ENCODE measurements at regions not wholly inside any gene's neighbourhood (a gene's known extent, or its start where the extent isn't known, plus 50 kb on each side); places are given as distances from the start of the nearest gene placed in this dataset.
"Not testable (repeated sequence)": the region's sequence is repeated elsewhere in the genome, so short reads cannot be mapped to it uniquely, and the experiment has no call there.

- no peak for DNase-seq
Observed at GRCh38 chr2:53095664-53096063, 671.9 kb upstream of the CHAC2 start.

GRCh38 chr2:53095227-53095626 is 672.4 kb upstream of the CHAC2 start:
- no peak for DNase-seq

- DNase-seq, result no peak
Observed at GRCh38 chr2:53093355-53093754, 674.2 kb upstream of the CHAC2 start.

DNA sequence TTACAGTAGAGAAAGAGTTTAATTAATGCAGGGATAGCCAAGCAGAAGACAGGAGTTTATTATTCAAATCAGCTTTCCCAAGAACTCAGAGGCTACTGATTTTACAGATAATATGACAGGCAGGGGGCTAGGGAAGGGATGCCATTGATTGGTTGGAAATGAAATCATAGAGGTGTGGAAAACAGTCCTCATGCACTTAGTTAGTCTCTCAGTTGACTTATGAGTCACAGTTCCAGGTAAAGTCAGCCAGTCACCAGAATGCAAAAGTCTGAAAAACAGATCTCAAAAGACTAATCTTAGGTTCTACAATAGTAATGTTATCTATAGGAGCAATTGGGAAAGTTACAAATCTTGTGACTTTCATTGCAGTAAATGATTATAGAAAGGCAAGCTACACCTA is 676.4 kb upstream of the CHAC2 start:
- DNase-seq, result no peak

DNA sequence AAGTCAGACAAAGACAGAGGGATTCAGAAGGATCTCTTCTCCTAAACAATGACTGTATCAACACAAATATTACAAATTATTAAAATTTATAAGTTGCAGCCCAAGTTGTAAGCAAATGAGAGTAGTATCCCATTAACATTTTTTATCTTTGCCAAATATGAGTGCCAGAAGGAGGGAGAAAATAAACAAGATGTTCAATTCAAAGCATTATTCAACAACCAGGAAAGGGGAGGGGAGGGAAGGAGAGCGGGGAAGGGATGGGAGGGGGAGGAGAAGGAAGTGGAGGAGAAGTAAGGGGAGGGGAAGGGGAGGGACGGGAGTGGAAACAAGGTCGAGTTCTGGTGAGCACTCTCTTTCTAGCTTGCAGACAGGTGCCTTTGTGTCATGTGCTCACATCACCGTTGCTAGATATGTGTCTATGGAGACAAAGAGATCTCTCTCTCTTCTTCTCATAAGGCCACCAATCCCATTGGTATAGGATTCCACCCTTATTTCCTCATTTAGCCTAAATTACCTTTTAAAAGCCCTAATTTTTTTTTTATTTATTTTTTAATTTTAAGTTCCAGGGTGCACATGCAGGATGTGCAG is 679.6 kb upstream of the CHAC2 start:
- DNase-seq, result no peak

DNA sequence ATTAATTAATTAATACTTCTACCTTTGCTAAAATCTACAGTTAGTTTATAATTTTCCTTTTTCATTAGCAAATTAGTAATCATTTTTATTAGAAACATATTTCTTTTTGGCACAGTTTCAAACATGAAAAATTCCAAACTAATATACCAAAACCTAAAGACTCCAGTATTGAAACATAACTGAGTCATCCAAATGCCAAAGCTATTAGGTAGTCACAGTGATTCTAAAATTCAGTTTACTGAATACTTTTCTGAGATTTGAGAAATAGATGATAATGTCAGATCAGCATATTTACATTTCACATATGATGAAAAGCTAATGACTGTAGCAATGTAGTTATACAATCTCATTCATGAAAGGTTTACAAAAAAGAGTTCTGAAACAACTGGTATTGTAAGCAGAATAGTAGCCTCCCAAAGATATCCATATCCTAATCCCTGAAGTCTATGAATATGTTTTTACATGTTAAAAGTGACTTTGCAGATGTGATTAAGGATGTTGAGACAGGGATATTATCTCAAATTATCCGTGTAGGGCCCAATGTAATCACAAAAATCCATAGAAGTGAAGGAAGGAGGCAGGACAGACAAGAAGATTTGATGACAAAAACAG is 680.2 kb upstream of the CHAC2 start:
- no peak for DNase-seq

GRCh38 chr2:53077413-53077812 is 690.2 kb upstream of the CHAC2 start:
- DNase-seq, result no peak

- no peak for DNase-seq
Observed at GRCh38 chr2:53075760-53076159, 691.8 kb upstream of the CHAC2 start.

- no peak for DNase-seq
Observed at GRCh38 chr2:53067533-53067932, 700.1 kb upstream of the CHAC2 start.

DNA sequence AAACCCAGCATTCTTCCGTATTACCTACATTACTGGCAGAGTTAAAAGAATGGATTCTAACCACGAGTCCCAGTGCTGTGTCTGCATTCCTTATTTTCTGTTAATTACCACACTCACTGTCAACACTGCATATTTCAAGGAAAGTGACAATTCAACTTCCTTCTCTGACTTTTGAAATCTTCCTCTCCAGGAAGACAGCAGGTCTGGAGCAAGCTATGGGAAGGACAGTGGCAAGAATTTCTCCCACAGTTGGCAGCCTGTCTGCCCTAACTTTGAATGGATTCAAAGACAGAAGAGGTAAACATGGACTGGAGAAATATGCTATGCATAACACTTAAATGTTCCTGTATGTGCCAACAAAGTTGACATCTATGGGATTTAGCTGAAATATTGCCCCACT is 700.5 kb upstream of the CHAC2 start:
- no peak for DNase-seq

- DNase-seq, result no peak
Observed at GRCh38 chr2:53064154-53064553, 703.5 kb upstream of the CHAC2 start.

DNA sequence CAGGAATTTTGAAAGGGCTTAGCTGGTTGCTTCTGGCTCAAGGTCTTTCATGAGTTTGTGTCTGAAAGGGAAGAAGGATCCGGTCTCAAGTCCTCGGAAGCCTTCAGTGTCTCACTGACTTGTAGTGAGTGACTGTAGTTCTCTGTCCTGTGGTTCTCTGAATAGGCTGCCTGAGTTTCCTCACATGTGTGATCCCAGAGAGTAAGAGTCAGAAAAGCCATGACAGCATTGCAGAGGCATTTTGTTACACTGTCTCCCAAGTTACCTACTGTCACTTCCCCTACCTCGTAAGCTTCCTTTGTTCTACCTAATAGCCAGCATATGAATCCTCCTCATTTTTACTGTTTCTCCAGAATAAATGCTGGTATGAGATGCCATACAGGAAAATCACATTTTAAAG is 709.1 kb upstream of the CHAC2 start:
- DNase-seq, result no peak

- DNase-seq, result no peak
Observed at GRCh38 chr2:53053937-53054336, 713.7 kb upstream of the CHAC2 start.

GRCh38 chr2:53051157-53051556 is 716.4 kb upstream of the CHAC2 start:
- DNase-seq, result no peak

GRCh38 chr2:53040536-53041229 is 726.9 kb upstream of the CHAC2 start:
- no peak for DNase-seq

DNA sequence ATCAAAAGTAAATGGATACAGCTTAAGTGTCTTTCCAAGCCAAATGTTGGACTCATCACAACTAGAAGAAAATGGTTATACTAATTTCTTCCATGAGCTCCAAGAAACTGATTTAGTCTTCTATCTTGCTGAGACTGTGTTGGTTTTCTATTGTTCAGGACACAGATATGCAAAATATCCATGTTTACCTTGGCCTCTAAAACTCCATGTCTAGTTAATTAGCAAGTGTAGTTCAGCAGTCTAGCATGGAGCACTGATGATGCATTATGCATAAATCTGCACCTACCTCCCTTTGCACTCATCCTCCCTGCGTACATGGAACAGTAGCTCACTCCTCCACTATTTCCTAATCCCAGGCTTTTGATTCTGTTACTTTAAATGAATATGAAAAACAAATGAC is 731.4 kb upstream of the CHAC2 start:
- no peak for DNase-seq

DNA sequence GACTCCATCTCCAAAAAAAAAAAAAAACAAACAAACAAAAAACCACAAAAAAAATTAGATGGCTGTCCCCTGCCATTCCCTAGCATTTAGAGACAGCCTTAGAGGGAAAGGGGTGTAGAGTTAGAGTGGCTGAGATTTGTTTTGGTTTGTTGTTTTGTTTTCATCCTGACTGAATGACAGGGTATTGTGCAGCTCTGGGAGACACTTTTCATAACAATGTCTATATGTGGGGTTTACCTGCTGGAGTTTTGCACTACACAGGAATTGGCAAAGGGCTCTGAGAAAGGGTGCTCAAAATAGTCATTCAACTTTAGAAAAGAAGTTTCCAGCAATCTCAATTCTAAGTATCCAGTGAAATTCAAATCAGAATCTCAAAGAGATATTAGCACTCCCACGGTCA is 732.5 kb upstream of the CHAC2 start:
- no peak for DNase-seq

DNA sequence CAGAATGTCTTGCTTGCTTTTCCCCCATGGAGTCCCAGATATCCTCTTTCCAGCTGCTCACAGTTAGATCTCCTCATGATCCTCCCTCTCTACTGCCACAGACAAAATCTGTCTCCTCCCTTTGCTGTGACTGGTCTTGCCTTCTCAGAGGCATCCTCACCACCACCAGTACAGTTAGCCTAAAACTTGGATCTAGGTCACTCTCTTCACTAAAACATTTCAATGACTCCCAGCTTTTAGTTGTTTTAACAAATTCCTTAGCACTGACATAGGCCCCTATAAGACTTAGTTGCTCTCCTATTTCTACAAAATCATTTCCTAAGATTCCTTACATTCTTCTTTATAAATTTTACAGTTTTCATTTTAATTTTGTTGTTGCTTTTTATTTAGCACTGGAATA is 734.2 kb upstream of the CHAC2 start:
- no peak for DNase-seq

- no peak for DNase-seq
Observed at GRCh38 chr2:53028746-53029423, 738.7 kb upstream of the CHAC2 start.

- DNase-seq, result no peak
Observed at GRCh38 chr2:53028225-53028624, 739.4 kb upstream of the CHAC2 start.

DNA sequence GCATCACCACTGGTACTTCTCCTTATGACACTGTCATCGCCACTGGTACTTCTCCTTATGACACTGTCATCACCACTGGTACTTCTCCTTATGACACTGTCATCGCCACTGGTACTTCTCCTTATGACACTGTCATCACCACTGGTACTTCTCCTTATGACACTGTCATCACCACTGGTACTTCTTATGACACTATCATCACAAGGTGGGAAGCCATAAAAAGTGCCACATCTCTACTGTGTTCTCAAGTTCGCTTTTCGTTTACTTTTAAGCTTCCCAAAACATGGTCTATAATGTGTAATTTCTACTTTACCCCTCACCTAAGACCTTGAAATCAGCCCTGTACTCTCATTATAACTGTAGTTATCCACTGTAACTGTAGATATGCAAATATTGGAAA is 745.4 kb upstream of the CHAC2 start:
- not testable (repeated sequence) for DNase-seq

DNA sequence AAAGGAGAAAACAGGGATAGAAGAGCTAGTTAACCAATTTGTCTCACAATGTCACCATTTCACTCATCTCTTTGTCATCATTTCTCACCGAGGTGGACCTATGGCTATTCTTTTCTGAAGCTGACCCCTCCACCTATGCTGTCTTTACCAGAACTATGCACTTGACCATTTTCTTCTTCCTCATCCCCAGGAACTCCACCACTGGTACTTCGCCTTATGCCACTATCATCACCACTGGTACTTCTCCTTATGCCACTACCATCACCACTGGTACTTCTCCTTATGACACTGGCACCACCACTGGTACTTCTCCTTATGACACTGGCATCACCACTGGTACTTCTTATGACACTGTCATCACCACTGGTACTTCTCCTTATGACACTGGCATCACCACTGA is 745.8 kb upstream of the CHAC2 start:
- DNase-seq, result no peak

DNA sequence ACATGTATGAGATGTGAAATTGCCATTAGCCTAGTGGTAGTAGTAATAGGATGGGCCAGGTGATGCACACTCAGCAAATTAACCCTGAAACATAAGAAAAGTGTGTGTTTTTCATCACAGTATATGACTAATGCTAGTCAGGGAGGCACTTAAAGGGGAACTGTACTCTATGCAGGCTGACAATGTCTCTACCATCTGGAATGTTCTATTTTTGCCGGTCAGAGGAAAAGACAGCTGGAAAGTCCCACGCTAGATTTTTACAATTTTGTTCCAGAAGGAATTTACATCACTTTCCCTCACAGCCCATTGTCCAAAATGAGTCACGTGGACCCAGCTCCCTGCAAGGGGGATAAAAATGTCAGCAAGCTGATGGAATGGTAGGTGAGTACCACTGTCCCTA is 746.3 kb upstream of the CHAC2 start:
- no peak for DNase-seq

DNA sequence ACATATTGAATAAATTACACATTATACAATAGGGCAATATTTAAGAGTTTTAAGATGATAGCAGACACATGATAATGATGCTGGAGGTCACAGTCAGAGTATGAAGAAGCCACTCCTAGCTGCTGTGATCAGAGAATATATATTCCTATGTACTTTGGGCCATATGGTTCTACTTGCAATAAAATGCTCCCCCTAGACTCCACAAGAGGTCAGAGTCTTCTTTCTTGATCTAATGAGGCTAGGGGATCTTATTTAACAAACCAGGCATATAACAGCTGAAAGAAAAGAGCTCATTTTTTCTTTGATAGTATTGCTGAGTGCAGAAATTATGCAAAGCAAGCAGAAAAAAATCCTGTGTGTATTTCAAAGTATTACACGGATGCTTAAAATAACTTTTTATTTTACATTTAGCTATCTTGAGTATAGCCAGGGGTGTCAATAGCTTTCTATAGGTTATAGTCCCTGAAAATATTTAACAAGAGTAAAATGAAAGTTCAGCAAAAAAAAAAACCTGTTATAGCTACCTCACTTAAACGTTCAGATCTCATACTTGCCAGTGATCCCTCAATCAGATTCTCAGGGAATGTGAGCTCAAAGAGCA is 748.7 kb upstream of the CHAC2 start:
- no peak for DNase-seq
